ENCODE measurements at regions not wholly inside any gene's neighbourhood (a gene's known extent, or its start where the extent isn't known, plus 50 kb on each side); places are given as distances from the start of the nearest gene placed in this dataset.
"Not testable (repeated sequence)": the region's sequence is repeated elsewhere in the genome, so short reads cannot be mapped to it uniquely, and the experiment has no call there.

DNA sequence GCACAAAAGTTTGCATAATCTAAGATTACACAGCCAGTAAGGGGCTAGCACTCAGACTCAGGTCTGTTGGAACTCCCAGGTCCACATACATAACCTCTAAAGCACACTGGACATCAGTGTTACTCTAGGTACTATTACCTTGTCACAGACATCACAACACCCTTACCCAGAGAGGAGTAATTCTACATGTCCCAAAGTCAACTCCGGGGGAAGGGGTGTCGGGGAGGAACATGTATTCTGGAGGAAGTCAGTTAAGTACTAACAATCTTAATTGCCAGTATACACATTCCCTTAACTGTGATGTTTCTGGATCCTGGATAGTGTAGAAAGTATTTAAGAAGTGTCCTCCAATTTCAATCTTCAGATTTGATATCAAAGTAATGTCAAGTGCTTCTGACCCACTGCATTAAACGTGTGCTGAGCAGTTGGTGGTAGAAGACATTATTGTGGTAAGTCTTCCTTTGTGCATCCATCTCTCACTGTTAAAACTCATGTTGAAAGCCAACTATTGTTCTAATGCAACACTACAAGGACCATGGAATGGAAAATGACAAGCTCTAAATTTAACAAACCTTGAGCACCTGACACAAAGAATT lies 155.4 kb downstream of the CRPPA start:
- no peak for DNase-seq

DNA sequence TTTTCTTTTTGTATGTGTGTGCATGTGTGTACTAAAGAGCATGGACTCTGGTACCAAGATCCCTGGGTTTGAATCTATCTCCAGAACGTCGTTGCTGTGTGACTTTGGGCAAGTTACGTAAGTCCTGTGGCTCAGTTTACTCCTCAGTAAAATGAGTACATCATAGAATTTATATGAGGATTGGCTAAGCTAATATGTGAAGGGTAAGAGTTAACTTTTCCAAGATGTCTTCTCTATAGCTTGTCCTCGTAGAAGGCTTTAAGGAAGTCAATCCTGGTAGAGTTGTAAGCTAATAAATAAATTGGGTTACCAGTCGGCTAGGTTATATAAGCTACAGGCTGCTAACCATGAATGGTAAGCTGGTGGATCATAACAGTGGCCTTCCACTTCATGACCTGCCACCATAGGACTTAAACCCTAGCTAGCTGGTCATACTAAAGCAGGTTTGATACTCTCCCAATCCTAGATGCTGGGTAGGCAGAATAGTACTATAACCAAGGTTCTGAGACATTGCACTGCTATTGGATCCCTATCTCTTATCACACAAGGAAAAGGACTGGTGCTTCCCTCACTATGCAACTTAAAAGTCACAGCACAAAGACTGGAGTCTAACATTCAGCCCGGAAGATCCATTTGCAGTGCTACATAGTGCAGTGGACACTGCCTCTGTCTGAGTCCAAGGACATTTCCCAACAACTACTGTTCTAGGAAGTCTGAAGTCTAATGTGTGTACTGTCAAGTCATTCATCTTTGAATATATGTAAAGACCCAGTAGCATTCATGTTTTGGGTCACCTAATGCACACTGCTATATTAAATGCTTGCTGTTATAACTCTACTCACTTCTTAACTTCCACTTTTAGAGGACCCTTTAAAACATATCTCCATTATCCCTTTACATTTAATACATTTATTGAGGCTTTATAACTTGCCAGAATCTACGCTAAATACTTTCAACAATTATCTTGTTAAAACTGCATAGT lies 156.2 kb downstream of the CRPPA start:
- DNase-seq: no peak

DNA sequence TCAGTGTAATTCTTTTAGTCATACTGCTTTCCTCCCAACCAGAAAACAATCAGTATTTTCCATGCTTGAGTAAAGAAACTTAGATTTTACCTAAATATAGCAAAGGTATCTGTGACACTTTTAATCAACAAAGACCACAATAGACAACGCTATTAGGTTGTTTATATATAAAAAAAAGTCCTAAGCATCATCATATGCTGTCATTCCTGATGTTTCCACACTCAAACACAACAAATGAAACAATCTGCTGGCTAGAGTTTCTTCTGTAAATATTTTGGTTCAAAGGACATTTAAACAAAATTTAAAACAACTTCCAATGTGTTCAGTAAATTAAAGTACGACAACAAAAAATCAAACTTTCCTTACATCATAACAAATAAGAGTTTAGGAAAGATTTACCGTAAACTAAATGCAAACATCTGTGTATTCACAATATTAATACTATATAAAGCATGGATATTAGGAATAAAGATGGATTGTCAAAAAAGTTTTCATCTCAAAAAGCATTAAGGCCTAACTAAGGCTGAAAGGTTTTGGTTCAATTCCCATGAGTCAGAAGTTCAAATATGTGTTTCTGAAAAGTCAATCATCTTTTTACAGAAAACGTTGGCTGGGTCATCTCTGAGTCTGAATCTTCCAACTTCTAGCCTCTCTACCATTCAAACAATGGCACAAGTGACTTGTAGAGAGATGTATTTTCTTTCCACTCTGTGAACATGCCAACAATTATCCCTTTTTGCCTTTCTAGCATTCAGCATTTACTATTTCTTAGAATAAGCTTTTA lies 157.1 kb downstream of the CRPPA start:
- peak; percentile 6 for DNase-seq

DNA sequence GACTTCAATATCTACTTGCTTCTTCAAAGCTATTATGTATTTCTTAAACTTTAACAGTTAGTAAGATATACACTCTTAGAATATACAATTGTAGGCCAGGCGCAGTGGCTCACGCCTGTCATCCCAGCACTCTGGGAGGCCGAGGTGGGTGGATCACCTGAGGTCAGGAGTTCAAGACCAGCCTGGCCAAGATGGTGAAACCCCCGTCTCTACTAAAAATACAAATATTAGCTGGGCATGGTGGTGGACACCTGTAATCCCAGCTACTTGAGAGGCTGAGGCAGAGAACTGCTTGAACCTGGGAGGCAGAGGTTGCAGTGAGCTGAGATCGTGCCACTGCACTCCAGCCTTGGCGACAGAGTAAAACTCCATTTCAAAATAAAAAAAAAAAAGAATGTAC lies 158.0 kb downstream of the CRPPA start:
- DNase-seq: not testable (repeated sequence)

DNA sequence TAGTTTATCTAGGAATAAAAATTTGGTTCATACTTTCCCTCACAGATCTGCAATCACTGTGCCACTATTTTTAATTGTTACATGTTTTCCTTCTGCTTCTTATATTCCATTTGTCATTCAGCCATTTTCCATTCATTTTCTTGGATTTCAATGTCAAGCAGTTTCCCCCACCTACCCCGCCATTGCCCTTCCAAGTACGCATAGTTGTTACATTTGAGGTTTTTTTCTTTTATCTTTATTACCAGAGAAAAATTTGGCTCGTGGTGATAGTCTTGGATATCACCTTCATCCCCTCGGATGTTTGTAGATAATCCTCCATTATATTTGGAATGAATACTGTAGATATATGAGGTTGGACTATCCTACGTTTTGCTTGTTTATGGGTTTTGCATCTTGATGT lies 159.7 kb downstream of the CRPPA start:
- no peak for DNase-seq

DNA sequence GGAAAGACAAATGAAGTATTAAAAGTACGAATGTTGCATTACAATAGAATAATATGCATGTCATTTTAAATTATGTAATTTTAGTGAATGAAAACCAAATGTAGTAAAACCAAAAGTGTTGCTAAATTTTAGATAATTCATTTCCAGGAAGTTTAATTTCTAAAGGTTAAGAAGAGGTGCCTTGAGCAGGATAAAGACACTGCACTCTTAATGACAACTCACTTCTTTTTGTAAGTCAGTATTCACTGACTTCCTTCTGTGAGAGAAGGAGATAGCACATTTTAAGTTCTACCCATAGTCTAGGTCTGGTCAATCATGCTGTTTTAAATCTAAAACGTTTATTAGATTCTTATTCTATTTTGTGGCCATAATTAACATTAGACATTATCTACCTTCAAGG lies 160.2 kb downstream of the CRPPA start:
- DNase-seq: no peak

DNA sequence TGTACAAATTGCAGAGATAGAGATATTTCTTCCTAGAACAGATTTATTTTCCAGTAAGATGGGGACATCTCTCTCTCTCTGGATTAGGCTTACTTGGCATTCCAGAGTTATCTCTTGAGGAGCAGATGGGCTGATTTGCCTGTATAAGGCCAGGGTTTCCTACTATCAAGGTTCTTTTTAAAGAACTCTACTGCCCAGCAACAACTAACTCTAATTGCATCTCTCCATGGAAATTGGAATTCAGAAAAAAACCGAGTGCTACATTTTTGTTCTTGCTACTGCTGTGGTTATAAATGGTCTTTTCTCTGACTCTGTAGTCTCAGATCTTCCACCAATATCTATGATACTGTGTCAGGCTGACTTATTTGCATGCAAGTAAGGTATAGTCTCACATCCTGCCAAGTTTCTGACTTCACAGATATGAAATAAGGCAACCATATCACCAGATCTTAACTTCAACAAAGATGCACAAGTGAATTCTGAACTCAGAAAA lies 161.1 kb downstream of the CRPPA start:
- no peak for DNase-seq

DNA sequence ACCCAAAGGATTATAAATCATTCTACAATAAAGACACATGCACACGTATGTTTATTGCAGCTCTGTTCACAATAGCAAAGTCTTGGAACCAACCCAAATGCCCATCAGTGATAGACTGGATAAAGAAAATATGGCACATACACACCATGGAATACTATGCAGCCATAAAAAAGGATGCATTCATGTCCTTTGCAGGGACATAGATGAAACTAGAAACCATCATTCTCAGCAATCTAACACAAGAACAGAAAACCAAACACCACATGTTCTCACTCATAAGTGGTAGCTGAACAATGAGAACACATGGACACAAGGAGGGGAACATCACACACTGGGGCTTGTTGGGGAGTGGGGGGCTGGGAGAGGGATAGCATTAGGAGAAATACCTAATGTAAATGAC lies 164.9 kb downstream of the CRPPA start:
- DNase-seq: not testable (repeated sequence)

DNA sequence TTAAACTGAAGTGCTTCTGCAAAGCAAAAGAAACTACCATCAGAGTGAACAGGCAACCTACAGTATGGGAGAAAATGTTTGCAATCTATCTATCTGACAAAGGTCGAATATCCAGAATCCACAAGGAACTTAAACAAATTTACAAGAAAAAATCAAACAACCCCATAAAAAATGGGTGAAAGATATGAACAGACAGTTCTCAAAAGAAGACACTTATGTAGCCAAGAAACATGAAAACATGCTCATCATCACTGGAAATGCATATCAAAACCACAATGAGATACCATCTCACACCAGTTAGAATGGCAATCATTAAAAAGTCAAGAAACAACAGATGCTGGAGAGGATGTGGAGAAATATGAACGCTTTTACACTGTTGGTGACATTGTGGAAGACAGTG lies 165.4 kb downstream of the CRPPA start:
- not testable (repeated sequence) for DNase-seq

DNA sequence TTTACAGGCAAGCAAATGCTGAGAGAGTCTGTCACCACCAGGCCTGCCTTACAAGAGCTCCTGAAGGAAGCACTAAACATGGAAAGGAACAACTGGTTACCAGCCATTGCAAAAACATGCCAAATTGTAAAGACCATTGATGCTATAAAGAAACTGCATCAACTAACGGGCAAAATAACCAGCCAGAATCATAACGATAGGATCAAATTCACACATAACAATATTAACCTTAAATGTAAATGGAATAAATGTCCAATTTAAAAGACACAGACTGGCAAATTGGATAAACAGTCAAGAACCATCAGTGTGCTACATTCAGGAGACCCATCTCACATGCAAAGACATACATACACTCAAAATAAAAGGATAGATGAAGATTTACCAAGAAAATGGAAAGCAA lies 170.7 kb downstream of the CRPPA start:
- not testable (repeated sequence) for DNase-seq

DNA sequence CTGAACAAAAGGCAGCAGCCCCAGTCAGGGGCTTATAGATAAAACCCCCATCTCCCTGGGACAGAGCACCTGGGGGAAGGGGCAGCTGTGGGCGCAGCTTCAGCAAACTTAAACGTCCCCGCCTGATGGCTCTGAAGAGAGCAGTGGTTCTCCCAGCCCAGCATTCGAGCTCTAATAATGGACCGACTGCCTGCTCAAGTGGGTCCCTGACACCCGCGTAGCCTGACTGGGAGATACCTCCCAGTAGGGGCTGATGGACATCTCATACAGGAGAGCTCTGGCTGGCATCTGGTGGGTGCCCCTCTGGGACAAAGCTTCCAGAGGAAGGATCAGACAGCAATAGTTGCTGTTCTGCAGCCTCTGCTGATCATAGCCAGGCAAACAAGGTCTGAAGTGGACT lies 172.1 kb downstream of the CRPPA start:
- DNase-seq: not testable (repeated sequence)

DNA sequence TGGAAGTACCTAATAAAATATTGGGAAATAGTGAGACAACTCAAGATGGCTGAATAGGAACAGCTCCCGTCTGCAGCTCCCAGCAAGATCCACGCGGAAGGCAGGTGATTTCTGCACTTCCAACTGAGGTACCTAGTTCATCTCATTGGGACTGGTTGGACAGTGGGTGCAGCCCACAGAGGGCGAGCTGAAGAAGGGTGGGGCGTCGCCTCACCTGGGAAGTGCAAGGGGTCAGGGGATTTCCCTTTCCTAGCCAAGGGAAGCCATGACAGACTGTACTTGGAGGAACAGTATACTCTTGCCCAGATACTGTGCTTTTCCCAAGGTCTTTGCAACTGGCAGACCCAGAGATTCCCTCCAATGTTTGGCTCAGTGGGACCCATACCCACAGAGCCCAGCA lies 172.8 kb downstream of the CRPPA start:
- DNase-seq: not testable (repeated sequence)

DNA sequence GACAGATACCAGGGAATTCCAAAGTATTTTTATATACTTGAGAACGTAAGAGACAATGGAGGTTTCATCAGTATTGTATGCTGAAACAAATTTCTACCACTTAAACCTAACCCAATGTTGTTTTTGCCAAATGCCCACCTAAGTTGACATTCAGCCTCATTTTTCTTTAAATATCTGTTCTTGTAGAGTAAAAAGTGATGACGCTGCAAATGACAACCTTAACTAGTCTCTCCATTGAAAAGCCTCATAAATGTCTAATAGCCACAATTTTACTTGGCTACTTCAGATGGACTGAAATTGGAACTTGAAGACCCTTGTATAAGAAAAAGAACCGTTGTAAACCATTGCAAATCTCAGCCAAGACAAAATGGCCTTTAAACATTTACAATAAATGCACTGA lies 176.9 kb downstream of the CRPPA start:
- DNase-seq: no peak

DNA sequence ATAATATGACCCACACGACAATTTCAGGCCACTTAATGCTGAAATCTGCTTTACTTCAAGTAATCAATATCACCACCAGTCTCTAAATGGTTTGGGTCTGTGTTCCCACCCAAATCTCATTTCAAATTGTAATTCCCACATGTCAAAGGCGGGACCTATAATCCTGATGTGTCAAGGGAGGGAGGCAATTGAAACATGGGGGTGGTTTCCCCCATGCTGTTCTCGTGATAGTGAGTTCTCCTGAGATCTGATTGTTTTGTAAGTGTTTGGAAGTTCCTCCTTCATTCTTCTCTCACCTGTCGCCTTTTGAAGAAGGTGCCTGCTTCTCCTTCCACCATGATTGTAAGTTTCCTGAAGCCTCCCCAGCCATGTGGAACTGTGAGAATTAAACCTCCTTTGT lies 178.4 kb downstream of the CRPPA start:
- DNase-seq: no peak

DNA sequence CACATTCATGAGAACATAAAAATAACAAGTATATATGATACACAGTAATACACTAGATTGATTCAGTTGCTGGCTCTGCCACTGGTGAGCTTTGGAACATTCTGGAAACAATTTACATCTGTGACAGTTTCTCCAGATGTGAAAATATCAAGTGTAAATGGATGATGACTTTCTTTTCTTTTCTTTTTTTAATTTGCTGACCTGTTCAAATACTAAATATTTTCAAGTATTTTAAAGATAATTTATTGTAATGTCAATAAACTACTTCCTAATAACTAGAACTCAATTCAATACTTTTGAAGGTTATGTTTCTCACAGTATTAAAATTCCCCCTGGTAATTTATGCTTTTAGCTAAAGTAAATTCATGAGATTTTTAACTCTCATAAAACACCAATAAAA lies 180.3 kb downstream of the CRPPA start:
- DNase-seq: no peak

DNA sequence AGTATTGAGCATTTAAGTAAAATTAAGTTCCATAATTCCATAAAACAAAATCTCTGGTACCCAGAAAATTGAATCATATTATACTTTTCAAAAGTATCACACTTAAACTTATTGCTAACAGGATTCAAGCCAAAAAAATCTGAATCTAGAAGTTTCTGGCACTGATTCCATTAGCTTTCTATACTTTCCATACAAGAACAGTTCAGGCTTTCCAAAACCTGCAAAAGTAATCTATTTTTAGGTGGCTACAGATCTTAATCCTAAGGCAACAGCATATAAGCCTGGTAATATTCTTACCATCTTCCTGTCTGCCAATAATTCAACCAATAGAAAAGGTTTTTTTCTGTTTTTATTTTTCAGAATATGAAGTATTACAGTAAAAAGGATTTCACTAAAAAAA lies 185.0 kb downstream of the CRPPA start:
- no peak for DNase-seq

DNA sequence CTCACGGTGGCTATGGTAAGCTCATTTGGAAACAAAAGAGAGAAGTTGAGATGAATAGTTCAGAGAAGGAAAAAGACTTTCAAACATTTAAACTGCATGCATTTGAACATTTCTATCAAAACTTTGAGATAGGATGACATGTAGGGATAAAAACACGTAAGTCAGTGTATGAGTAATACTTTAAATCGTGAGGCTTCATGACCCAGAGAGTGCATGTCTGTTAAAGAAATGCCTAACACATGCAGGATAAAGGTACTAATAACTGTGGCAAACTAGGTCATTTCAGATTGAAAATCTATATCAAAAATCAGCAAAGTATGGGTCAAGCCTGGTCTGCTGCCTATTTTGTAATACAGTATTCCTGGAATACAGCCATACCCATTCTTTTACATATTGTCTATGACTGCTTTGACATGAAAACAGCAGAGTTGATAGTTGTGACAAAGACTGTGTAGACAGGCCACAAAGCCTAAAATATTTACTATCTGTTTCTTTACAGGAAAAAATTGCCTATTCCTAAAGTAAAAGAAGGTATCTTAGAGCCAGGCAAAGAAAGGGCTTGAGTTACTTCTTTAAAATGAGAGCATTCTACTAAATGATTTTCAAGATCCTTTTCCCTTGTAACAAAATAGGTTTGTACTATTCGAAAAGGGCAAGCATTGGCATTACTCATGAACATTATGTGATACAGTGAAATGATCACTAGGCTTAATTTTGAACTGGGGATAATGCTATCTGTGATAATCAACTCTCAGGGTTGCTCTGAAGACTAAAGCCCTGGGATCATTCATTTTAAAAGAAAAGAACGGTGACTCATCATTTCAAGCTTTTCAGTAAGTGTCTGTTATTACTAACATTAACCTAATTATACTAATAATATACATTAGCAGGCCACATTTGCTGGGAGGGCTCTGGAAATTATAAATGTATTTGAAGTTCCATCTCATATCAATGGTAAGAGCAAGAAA lies 185.9 kb downstream of the CRPPA start:
- no peak for DNase-seq

DNA sequence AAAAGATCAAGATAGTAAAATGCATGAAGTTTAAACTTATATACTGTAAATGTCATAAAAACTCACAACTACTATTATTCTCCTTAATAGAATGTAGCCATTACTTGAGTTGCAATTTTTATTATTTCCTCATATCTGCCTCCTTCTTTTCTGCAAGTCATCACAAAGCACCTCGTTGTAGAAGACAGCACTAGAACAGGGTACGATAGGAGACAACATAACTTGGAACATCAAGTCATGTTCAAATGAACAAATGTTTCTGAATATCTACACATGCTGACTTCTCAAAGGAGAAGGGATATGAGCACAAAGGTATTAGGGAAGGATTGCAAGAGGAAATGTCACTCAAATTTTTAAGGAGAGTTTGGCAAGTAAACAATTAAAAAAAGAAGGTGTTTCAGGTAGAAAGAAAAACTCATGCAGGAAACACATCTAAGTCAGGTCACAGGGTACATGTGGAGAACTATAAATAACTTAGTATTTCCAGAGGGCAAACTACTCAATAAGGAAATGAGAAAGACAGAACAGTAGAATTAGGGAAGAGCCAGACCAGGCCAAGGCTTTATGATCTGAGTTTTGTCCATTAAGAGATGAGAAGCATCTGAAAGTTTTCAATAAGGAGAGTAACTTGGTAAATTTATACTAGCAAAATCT lies 186.7 kb downstream of the CRPPA start:
- DNase-seq: no peak

DNA sequence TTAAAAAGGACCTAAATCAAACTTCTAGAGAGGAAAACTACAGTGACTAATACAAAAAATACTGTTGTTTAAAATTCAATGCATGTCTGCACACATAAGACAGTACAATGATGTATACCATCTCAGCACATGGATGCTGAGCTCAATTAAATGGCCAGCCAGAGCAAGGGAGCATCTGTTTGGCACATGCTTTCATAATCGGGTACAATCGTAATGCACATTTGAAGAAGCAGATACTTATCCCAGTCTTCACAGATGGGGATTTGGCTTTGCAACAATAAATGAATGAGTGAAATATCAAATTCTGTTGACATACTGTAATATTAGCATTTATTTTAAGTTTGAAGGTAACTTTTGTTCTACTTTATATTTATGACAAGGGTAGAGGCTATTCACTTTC lies 187.8 kb downstream of the CRPPA start:
- no peak for DNase-seq

DNA sequence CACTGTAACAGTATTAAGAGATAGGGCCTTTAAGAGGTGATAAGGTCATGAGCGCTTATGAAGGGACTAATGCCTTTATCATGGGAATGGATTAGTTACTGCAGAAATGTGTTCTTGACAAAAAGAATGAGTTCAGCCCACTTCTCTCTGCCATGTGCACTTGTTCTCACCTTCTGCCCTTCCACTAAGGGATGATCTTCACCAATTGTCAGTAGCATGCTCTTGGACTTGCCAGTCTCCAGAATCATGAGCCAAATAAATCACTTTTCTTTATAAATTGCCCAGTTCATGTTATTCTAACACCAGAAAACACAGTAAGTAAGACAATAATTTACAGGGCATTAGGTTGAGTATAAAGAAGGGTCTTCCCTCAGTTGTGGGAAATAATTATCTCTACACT lies 189.1 kb downstream of the CRPPA start:
- DNase-seq: no peak

DNA sequence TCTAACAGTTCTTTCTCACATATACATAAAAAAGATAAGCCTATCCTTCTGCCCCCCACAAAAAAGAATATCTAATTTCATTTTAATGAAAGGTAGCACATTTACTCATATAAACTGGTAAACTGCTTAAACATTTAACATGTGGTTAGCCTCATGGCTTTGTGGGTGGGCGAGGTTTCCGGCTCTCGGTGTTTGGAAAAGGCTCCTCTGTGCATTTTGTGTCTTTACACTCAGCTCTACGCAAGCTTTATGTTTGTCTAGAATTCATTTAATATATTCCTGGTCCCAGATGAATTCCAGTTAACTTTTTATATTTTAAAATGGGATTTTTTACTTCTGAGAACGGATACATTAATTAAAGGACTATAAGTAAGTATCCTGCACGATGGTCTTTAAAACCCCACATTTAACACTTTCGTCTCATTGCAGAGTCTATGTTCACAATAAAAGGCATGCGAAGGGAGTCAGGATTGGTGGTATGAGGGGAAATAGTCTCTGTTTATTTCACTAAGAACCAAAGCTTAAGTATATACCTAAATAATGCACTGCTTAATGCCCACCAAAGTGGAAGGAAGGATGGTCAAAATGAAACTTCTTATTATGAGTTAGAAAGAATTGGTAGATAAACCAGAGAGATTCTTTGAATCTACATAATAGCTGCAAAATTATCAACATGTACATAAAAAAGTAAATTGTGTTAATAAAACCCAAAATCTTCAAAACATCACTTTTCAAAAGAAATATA lies 197.2 kb downstream of the CRPPA start:
- DNase-seq: no peak
